Heart left ventricle (tissue), 16 donors: ENCODE measurements at regions not wholly inside any gene's neighbourhood (a gene's known extent, or its start where the extent isn't known, plus 50 kb on each side); places are given as distances from the start of the nearest gene placed in this dataset.
"Not testable (repeated sequence)": the region's sequence is repeated elsewhere in the genome, so short reads cannot be mapped to it uniquely, and the experiment has no call there.

ENCODE experiments used
- ATAC-seq, 4 donors: fragments of 200-7000 bp; cut with Tn5 transposase; one replicate each; pipeline ENCODE4 v1.9.1; 2020 to 2022; ENCODE audit warnings: moderate library complexity in 4 of 4, mild to moderate bottlenecking in 3 of 4, moderate number of reproducible peaks in 1 of 4
- DNase-seq, 5 donors: peaks; one replicate each; pipeline ENCODE4 v3.0.0-alpha.2; 2020
- H3K27ac ChIP-seq, 12 donors: fragments of 200-600 bp; sonication (generic) in 4 of 12; one replicate each; pipeline versions ENCODE4 v1.5.0 to v1.8.0; 2016 to 2022; ENCODE audit warnings: mild to moderate bottlenecking in 2 of 12
- H3K27me3 ChIP-seq, 9 donors: fragments of 200-600 bp; sonication (generic) in 2 of 9; one replicate each; pipeline versions ENCODE4 v1.5.1 to v1.8.0; 2016 to 2022; ENCODE audit warnings: mild to moderate bottlenecking in 3 of 9
- H3K36me3 ChIP-seq, 9 donors: fragments of 200-600 bp; sonication (generic) in 2 of 9; one replicate each; pipeline versions ENCODE4 v1.5.0 to v1.8.0; 2018 to 2022; ENCODE audit warnings: mild to moderate bottlenecking in 2 of 9
- H3K4me1 ChIP-seq, 12 donors: fragments of 200-600 bp; sonication (generic) in 4 of 12; one replicate each; pipeline versions ENCODE4 v1.5.0 to v1.8.0; 2016 to 2022; ENCODE audit warnings: mild to moderate bottlenecking in 3 of 12
- H3K4me3 ChIP-seq, 12 donors: fragments of 200-600 bp; sonication (generic) in 4 of 12; one replicate each; pipeline versions ENCODE4 v1.5.0 to v1.8.0; 2017 to 2022; ENCODE audit warnings: mild to moderate bottlenecking in 9 of 12, moderate library complexity in 4 of 12
- H3K9me3 ChIP-seq, 12 donors: fragments of 200-600 bp; sonication (generic) in 4 of 12; one replicate each; pipeline versions ENCODE4 v1.5.0 to v1.8.0; 2016 to 2022; ENCODE audit warnings: mild to moderate bottlenecking in 1 of 12
- POLR2A ChIP-seq, 2 donors: fragments of 450-650 bp; IDR thresholded peaks; one replicate each; pipeline ENCODE4 v1.6.1; 2017; ENCODE audit warnings: antibody characterized with exemption in 2 of 2, mild to moderate bottlenecking in 2 of 2, moderate library complexity in 2 of 2
- WGBS, 4 donors: extraction: QIAGEN DNeasy Blood & Tissue Kit in 2 of 4; methylation state at CpG; one replicate each; pipeline versions ENCODE4 v1.1.5 to v1.1.7; 2013 to 2018; 5-methylcytosine and 5-hydroxymethylcytosine counted together
- intact Hi-C, 10 donors: fragments of 100-400 bp; cut with DNase I; formaldehyde crosslinking; loops; one replicate each; pipeline versions ENCODE4 v1.11.1 to v1.14.2; 2022
- TF ChIP-seq, protein P1 (sequence below), 12 donors: fragments of 200-600 bp; sonication (generic) in 4 of 12; IDR thresholded peaks; one replicate each; pipeline versions ENCODE4 v1.5.0 to v1.8.0; 2018 to 2022; ENCODE audit warnings: antibody characterized with exemption in 12 of 12, mild to moderate bottlenecking in 5 of 12
- donor health status: ischemic (EF 13 %, LVEDD 7.1; RV severe dilation, severe dysfunction).
- donor health status: healthy with polysubstance abuse.
- donor health status: DM: no; HTN: yes; CAD: no.
- donor health status: DM: no; HTN: no; CAD: no.
- donor health status: ischemic (EF 25% LVEDD 6.9; RV normal size, moderate dysfunction).
- donor health status: ischemic (EF 25% LVEDD 5.7; RV mildly dilated, moderate dysfunction).
- donor health status: healthy.
- donor health status: DM: yes; HTN: yes; CAD: no.
- donor health status: ischemic (EF 35%, LVEDD 5.7; RV mildly dilated, moderate dysfunction).
- donor health status: nonischemic (EF 11% LVEDD 7.7; RV severe dilation, severe dysfunction).
- donor health status: DM: yes; HTN: yes; CAD: no.
- donor health status: PGD.
- donor health status: ischemic (EF 29% LVEDD 5.4; RV normal size, mild dysfunction).
- donor health status: nonischemic (EF 23%, LVEDD 6.1; RV moderate dilation, normal function).

DNA sequence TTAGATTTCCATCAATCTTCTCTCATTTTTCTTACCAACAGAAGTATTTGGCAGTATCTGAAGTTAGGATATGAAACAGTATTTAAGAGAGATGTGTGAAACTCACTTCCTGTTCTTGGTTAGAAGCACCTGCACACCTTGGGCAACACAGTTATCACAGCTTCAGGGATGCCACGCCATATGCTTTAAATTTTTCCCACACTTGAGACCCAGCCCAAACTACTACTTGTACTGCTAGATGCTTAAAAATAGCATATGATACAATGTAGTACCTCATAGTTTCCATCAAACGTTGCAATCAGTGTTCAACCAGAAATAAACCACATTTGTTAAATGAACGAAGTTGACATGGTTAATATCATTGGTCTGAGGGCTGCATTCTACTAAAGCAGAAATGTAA lies 725.1 kb upstream of the FRG1 start:
- no peaks in the 10 kb centered on the region for H3K4me1 ChIP-seq
- ATAC-seq: peak in 3 of 4 donors; percentile 28 to 74 (median 63)

DNA sequence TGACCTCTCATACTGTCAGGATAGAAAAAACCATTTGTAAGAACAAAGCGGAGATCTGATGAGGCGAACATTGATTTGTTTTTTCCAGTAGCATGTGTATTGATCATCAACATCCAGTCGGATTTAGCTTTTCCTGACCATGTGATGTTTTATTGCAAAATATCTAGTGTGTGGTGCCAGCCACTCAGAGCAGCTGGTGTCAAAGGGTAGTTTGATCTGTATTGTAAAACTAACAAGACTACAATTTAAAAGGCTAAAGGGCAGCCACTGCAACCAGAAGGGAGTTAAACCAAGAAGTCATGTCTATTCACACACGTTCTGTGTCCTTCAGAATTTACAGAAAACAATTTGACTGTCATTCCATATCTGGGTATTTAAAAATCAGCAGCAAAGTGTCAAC lies 719.0 kb upstream of the FRG1 start:
- Histone ChIP-seq H3K9me3 (no peaks in the 10 kb centered on the region), H3K36me3 (no peaks in the 10 kb centered on the region), H3K27ac (no peak overlapping the region), H3K27me3 (no peaks in the 10 kb centered on the region), H3K4me3 (no peak overlapping the region), H3K4me1 (no peaks in the 10 kb centered on the region)
- ATAC-seq (no peak), DNase-seq (no peak)
- TF ChIP-seq, protein P1, sequence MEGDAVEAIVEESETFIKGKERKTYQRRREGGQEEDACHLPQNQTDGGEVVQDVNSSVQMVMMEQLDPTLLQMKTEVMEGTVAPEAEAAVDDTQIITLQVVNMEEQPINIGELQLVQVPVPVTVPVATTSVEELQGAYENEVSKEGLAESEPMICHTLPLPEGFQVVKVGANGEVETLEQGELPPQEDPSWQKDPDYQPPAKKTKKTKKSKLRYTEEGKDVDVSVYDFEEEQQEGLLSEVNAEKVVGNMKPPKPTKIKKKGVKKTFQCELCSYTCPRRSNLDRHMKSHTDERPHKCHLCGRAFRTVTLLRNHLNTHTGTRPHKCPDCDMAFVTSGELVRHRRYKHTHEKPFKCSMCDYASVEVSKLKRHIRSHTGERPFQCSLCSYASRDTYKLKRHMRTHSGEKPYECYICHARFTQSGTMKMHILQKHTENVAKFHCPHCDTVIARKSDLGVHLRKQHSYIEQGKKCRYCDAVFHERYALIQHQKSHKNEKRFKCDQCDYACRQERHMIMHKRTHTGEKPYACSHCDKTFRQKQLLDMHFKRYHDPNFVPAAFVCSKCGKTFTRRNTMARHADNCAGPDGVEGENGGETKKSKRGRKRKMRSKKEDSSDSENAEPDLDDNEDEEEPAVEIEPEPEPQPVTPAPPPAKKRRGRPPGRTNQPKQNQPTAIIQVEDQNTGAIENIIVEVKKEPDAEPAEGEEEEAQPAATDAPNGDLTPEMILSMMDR (IDR thresholded peaks at IDR 0.05): no peak
- no peak for TF ChIP-seq POLR2A (IDR thresholded peaks at IDR 0.05)
- intact Hi-C loops: no loop called here
- WGBS, 4 donors: 71 to 83% (median 79%) methylated on average over 4 of the region's 4 CpGs

More for the DNA sequence above, 725.1 kb upstream of the FRG1 start:
- H3K36me3 ChIP-seq: no peaks in the 10 kb centered on the region
- WGBS, 4 donors: 35 to 42% (median 40%) methylated on average over 3 of the region's 3 CpGs
- TF ChIP-seq, protein P1 (IDR thresholded peaks at IDR 0.05): no peak
- no peak for TF ChIP-seq POLR2A (IDR thresholded peaks at IDR 0.05)
- H3K4me3 ChIP-seq: no peak overlapping the region
- no peak overlapping the region for H3K27ac ChIP-seq
- no peaks in the 10 kb centered on the region for H3K27me3 ChIP-seq
- H3K9me3 ChIP-seq: no peaks in the 10 kb centered on the region
- intact Hi-C loops: loop anchor here in 1 of 10 donors (10.0 kb wide), 1 partner anchor 569 kb away; no protein-coding TSS in a partner anchor
- DNase-seq: no peak

DNA sequence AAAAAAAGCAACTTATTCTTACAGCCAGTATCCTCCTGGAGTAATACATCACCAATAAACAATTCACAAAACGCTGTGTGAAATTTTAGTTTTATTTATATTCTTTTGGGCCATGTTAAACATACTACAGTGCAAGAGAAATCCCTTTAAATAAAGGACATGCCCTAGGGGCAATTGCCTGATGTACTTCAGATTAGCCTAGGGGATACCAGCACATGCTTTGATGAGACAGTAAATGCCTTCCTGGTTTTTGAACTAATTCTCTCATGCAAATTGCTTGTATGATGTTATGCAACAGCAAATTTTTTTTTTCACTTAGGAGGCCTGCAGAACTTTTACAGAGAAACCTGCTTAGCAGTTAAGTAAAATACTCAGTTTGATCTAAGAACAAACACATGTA lies 711.9 kb upstream of the FRG1 start:
- no peak overlapping the region for H3K4me3 ChIP-seq
- no peaks in the 10 kb centered on the region for H3K4me1 ChIP-seq
- H3K36me3 ChIP-seq: no peaks in the 10 kb centered on the region
- 70 to 85% (median 82%) methylated on average over 1 of the region's 1 CpG for WGBS, 4 donors
- ATAC-seq (no peak), DNase-seq (no peak)
- H3K27me3 ChIP-seq: no peaks in the 10 kb centered on the region
- TF ChIP-seq POLR2A (IDR thresholded peaks at IDR 0.05): no peak
- TF ChIP-seq, protein P1 (IDR thresholded peaks at IDR 0.05): no peak
- intact Hi-C loops: no loop called here
- no peak overlapping the region for H3K27ac ChIP-seq
- H3K9me3 ChIP-seq: no peaks in the 10 kb centered on the region

DNA sequence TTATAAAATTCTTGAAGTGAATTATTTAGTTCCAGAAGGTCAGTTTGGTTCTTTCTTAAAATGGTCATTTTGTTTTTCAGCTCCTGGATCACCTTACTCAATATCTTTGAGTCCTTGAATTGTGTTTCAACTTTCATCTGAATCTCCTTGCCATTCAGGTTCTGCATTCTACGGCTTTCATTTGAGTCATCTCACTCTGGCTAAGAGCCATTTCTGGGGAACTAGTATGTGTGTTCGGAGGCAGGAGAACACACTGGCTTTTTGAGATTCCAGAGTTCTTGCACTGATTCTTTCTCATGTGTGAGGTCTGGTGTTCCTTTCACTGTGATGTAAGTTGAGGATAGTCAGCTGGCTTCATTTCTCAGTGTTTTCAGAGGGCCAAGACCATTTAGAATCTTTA lies 708.4 kb upstream of the FRG1 start:
- ATAC-seq: no peak

DNA sequence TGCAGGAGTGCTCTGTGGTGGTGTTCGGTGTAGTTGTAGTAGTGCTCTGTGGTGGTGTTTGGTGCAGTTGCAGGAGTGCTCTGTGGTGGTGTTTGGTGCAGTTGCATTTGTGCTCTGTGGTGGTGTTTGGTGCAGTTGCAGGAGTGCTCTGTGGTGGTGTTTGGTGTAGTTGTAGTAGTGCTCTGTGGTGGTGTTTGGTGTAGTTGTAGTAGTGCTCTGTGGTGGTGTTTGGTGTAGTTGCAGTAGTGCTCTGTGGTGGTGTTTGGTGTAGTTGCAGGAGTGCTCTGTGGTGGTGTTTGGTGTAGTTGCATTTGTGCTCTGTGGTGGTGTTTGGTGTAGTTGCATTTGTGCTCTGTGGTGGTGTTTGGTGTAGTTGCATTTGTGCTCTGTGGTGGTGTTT lies 706.9 kb upstream of the FRG1 start:
- H3K27ac ChIP-seq, ATAC-seq, intact Hi-C loops, H3K9me3 ChIP-seq, H3K4me1 ChIP-seq, H3K36me3 ChIP-seq, H3K27me3 ChIP-seq, H3K4me3 ChIP-seq: not testable (repeated sequence)
- DNase-seq: peak in 2 of 5 donors; percentile 22 to 27
- WGBS, 4 donors: no CpG with 5 or more reads among the region's 1 CpG

More for the DNA sequence above, 708.4 kb upstream of the FRG1 start:
- Histone ChIP-seq H3K4me1 (no peaks in the 10 kb centered on the region), H3K27me3 (no peaks in the 10 kb centered on the region), H3K9me3 (peaks cover 0 to 5% (median 0%) of the 10 kb centered on the region in 12 donors), H3K4me3 (no peak overlapping the region), H3K27ac (no peak overlapping the region), H3K36me3 (no peaks in the 10 kb centered on the region)
- no peak for DNase-seq
- WGBS, 4 donors: 52 to 77% (median 61%) methylated on average over 2 of the region's 2 CpGs
- TF ChIP-seq POLR2A (IDR thresholded peaks at IDR 0.05): no peak
- TF ChIP-seq, protein P1 (IDR thresholded peaks at IDR 0.05): no peak
- intact Hi-C loops: no loop called here

DNA sequence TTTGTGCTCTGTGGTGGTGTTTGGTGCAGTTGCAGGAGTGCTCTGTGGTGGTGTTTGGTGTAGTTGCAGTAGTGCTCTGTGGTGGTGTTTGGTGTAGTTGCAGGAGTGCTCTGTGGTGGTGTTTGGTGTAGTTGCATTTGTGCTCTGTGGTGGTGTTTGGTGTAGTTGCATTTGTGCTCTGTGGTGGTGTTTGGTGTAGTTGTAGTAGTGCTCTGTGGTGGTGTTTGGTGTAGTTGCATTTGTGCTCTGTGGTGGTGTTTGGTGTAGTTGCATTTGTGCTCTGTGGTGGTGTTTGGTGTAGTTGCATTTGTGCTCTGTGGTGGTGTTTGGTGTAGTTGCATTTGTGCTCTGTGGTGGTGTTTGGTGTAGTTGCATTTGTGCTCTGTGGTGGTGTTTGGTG lies 705.7 kb upstream of the FRG1 start:
- ATAC-seq, intact Hi-C loops, H3K9me3 ChIP-seq, H3K27me3 ChIP-seq, H3K36me3 ChIP-seq, H3K4me1 ChIP-seq, H3K4me3 ChIP-seq, H3K27ac ChIP-seq: not testable (repeated sequence)
- DNase-seq: peak in 1 of 5 donors; percentile 29
